HCT116 (cell line): ENCODE measurements at regions not wholly inside any gene's neighbourhood (a gene's known extent, or its start where the extent isn't known, plus 50 kb on each side); places are given as distances from the start of the nearest gene placed in this dataset.

ENCODE experiments used
- ATAC-seq: fragments of 200-7000 bp; cut with Tn5 transposase; 2 replicates; pipeline ENCODE4 v1.9.1; 2020; ENCODE audit warnings: mild to moderate bottlenecking, moderate library complexity
- BruUV-seq: library from RNA; stranded (reverse); fragments of 400-500 nt; replicated peaks from 2 replicates; lab custom pipeline; 2021; lab: Mats Ljungman, UMichigan
- CTCF ChIA-PET: fragments of 300-600 bp; sonication (Branson Sonifier 250); formaldehyde crosslinking; loops from one replicate; lab custom pipeline; 2021; ENCODE audit warnings: antibody characterized with exemption; lab: Charles Lee
- POLR2A ChIA-PET: fragments of 300-600, 350-600 bp; sonication (Branson Sonifier 250); formaldehyde crosslinking; loops from one replicate; lab custom pipeline; 2021; ENCODE audit warnings: antibody characterized with exemption; lab: Charles Lee
- RAD21 ChIA-PET, 2 experiments: fragments of 300-600 bp; sonication (Branson Sonifier 250); formaldehyde crosslinking; loops; one replicate each; lab custom pipeline; 2023; ENCODE audit warnings: low total read pairs in 2 of 2; ENCODE audit not compliant: uncharacterized antibody in 2 of 2, unreplicated experiment in 2 of 2, low non-redundant PET in 1 of 2; lab: Charles Lee
- DNase-seq: peaks from one replicate; pipeline ENCODE4 v3.0.0-alpha.2; 2010; ENCODE audit warnings: low read depth, low spot score
- H2AFZ ChIP-seq: fragments of 200-600 bp; shearing (Covaris generic), sonication (generic); 2 replicates; pipeline ENCODE4 v1.6.1; 2017; ENCODE audit warnings: low read depth, mixed run types, mixed read lengths, antibody characterized with exemption, low read length; ENCODE audit not compliant: poor library complexity, severe bottlenecking
- H3K27ac ChIP-seq: 2 replicates; pipeline ENCODE4 v1.5.1; 2012; ENCODE audit warnings: low read depth, low read length
- H3K27me3 ChIP-seq: fragments of 200-600 bp; sonication (generic); 2 replicates; pipeline ENCODE4 v1.6.1; 2016; ENCODE audit warnings: mixed run types, low read length, mixed read lengths; ENCODE audit not compliant: insufficient read depth
- H3K36me3 ChIP-seq, 2 experiments: fragments of 200-500 bp in 1 of 2; fragments of 200-600 bp in 1 of 2; sonication (Bioruptor generic) in 1 of 2; sonication (generic) in 1 of 2; 2 replicates each; pipeline versions ENCODE4 v1.5.1 to v1.6.1; 2014 to 2016; ENCODE audit warnings: low read length in 2 of 2, inconsistent platforms in 1 of 2, mixed read lengths in 1 of 2, mixed run types in 1 of 2; ENCODE audit not compliant: insufficient read depth in 2 of 2, control insufficient read depth in 1 of 2
- H3K4me1 ChIP-seq, 2 experiments: fragments of 200-600 bp in 1 of 2; sonication (generic) in 1 of 2; 2 replicates each; pipeline versions ENCODE4 v1.5.1 to v1.6.1; 2012 to 2017; ENCODE audit warnings: low read length in 2 of 2, inconsistent platforms in 1 of 2, mild to moderate bottlenecking in 1 of 2, mixed read lengths in 1 of 2, mixed run types in 1 of 2, moderate library complexity in 1 of 2; ENCODE audit not compliant: insufficient read depth in 2 of 2, control insufficient read depth in 1 of 2
- H3K4me2 ChIP-seq: fragments of 200-600 bp; sonication (generic); 2 replicates; pipeline ENCODE4 v1.6.1; 2017; ENCODE audit warnings: mixed run types, low read length, mixed read lengths
- H3K4me3 ChIP-seq, 2 experiments: fragments of 200-600 bp in 1 of 2; sonication (generic) in 1 of 2; replicated peaks in 1 of 2; 2 replicates each; pipeline ENCODE4 v1.5.1; 2011 to 2016; ENCODE audit warnings: low read length in 2 of 2, control low read depth in 1 of 2, low read depth in 1 of 2, mild to moderate bottlenecking in 1 of 2, mixed read lengths in 1 of 2, mixed run types in 1 of 2
- H3K79me2 ChIP-seq: fragments of 200-600 bp; sonication (generic); 2 replicates; pipeline ENCODE4 v1.6.1; 2017; ENCODE audit warnings: mild to moderate bottlenecking, mixed run types, low read length, moderate library complexity, mixed read lengths; ENCODE audit not compliant: insufficient read depth
- H3K9ac ChIP-seq: fragments of 200-600 bp; sonication (generic); 2 replicates; pipeline ENCODE4 v1.6.1; 2016; ENCODE audit warnings: low read length, mixed read lengths
- H3K9me2 ChIP-seq: fragments of 200-600 bp; sonication (generic), shearing (Covaris generic); 2 replicates; pipeline ENCODE4 v1.6.1; 2017; ENCODE audit warnings: mixed run types, mild to moderate bottlenecking, moderate library complexity; ENCODE audit not compliant: insufficient read depth
- H3K9me3 ChIP-seq, 2 experiments: fragments of 200-500 bp in 1 of 2; fragments of 200-600 bp in 1 of 2; sonication (Bioruptor generic) in 1 of 2; sonication (generic) in 1 of 2; 2 replicates each; pipeline ENCODE4 v1.6.1; 2014 to 2017; ENCODE audit warnings: low read length in 2 of 2, mixed read lengths in 2 of 2, inconsistent platforms in 1 of 2, low read depth in 1 of 2, mild to moderate bottlenecking in 1 of 2, mixed run types in 1 of 2, moderate library complexity in 1 of 2; ENCODE audit not compliant: control insufficient read depth in 1 of 2, insufficient read depth in 1 of 2
- H4K20me1 ChIP-seq: fragments of 200-600 bp; sonication (generic), shearing (Covaris generic); 2 replicates; pipeline ENCODE4 v1.6.1; 2017; ENCODE audit warnings: mixed run types, mild to moderate bottlenecking, moderate library complexity; ENCODE audit not compliant: insufficient read depth
- CEBPB ChIP-seq: IDR thresholded peaks from 2 replicates; pipeline ENCODE4 v1.6.1; 2012; ENCODE audit warnings: low read depth
- EGR1 ChIP-seq: IDR thresholded peaks from 2 replicates; pipeline ENCODE4 v1.6.1; 2012; ENCODE audit warnings: low read depth
- FOSL1 ChIP-seq: IDR thresholded peaks from 2 replicates; pipeline ENCODE4 v1.6.1; 2012; ENCODE audit warnings: low read depth
- POLR2AphosphoS5 ChIP-seq: IDR thresholded peaks from 2 replicates; pipeline ENCODE4 v1.6.1; 2011; ENCODE audit warnings: mild to moderate bottlenecking, low read depth, low read length, moderate library complexity
- RAD21 ChIP-seq: IDR thresholded peaks from 2 replicates; pipeline ENCODE4 v1.6.1; 2012; ENCODE audit warnings: low read depth, mild to moderate bottlenecking
- SIN3A ChIP-seq: IDR thresholded peaks from 2 replicates; pipeline ENCODE4 v1.6.1; 2012; ENCODE audit warnings: low read depth
- SP1 ChIP-seq: IDR thresholded peaks from 2 replicates; pipeline ENCODE4 v1.6.1; 2012; ENCODE audit warnings: low read depth
- TCF7L2 ChIP-seq: IDR thresholded peaks from 2 replicates; pipeline ENCODE4 v1.7.0; 2011; ENCODE audit warnings: borderline replicate concordance, inconsistent platforms; ENCODE audit not compliant: insufficient read depth, insufficient read length; ENCODE audit errors: extremely low read depth
- YY1 ChIP-seq: IDR thresholded peaks from 2 replicates; pipeline ENCODE4 v1.6.1; 2011; ENCODE audit warnings: low read length, low read depth, moderate library complexity, mild to moderate bottlenecking; ENCODE audit not compliant: insufficient replicate concordance; ENCODE audit errors: extremely low read depth
- ZFX ChIP-seq: fragments of 450-650 bp; IDR thresholded peaks from 2 replicates; pipeline ENCODE4 v1.6.1; 2017
- ZNF274 ChIP-seq: fragments of 200-500 bp; sonication (Bioruptor generic); IDR thresholded peaks from 2 replicates; pipeline ENCODE4 v1.6.1; 2014; ENCODE audit warnings: mild to moderate bottlenecking, low read depth, low read length, inconsistent platforms
- intact Hi-C: fragments of 100-400 bp; cut with micrococcal nuclease; formaldehyde crosslinking; loops from 2 replicates; pipeline ENCODE4 v1.10.0; 2022
- TF ChIP-seq, protein P1 (sequence below): IDR thresholded peaks from 2 replicates; pipeline ENCODE4 v1.6.1; 2012; ENCODE audit warnings: low read depth

GRCh38 chr4:187019896-187020295, 296.2 kb upstream of the FAT1 start:
- no peaks in the 10 kb centered on the region for H3K9me2 ChIP-seq
- no peak for TF ChIP-seq FOSL1
- no peak for TF ChIP-seq POLR2AphosphoS5
- no peak for TF ChIP-seq ZFX
- no peak for TF ChIP-seq SIN3A
- no peak for TF ChIP-seq RAD21
- no peak for TF ChIP-seq YY1
- TF ChIP-seq EGR1, result no peak
- no peak for TF ChIP-seq CEBPB
- TF ChIP-seq SP1, result no peak
- no peak for TF ChIP-seq TCF7L2
- TF ChIP-seq, protein P1, sequence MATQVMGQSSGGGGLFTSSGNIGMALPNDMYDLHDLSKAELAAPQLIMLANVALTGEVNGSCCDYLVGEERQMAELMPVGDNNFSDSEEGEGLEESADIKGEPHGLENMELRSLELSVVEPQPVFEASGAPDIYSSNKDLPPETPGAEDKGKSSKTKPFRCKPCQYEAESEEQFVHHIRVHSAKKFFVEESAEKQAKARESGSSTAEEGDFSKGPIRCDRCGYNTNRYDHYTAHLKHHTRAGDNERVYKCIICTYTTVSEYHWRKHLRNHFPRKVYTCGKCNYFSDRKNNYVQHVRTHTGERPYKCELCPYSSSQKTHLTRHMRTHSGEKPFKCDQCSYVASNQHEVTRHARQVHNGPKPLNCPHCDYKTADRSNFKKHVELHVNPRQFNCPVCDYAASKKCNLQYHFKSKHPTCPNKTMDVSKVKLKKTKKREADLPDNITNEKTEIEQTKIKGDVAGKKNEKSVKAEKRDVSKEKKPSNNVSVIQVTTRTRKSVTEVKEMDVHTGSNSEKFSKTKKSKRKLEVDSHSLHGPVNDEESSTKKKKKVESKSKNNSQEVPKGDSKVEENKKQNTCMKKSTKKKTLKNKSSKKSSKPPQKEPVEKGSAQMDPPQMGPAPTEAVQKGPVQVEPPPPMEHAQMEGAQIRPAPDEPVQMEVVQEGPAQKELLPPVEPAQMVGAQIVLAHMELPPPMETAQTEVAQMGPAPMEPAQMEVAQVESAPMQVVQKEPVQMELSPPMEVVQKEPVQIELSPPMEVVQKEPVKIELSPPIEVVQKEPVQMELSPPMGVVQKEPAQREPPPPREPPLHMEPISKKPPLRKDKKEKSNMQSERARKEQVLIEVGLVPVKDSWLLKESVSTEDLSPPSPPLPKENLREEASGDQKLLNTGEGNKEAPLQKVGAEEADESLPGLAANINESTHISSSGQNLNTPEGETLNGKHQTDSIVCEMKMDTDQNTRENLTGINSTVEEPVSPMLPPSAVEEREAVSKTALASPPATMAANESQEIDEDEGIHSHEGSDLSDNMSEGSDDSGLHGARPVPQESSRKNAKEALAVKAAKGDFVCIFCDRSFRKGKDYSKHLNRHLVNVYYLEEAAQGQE, result no peak
- TF ChIP-seq ZNF274, result no peak
- no peaks in the 10 kb centered on the region for H3K36me3 ChIP-seq
- CTCF ChIA-PET, result no interaction called here
- H3K4me2 ChIP-seq, result no peak overlapping the region
- no peaks in the 10 kb centered on the region for H3K27me3 ChIP-seq
- no peak overlapping the region for H2AFZ ChIP-seq
- DNase-seq, result no peak
- H3K27ac ChIP-seq, result no peak overlapping the region
- no peaks in the 10 kb centered on the region for H3K79me2 ChIP-seq
- H3K9me3 ChIP-seq, result no peaks in the 10 kb centered on the region
- no peak for ATAC-seq
- RAD21 ChIA-PET, result no interaction called here
- BruUV-seq, result no TSS peak
- H3K4me3 ChIP-seq, result no peak overlapping the region
- intact Hi-C loops, result no loop called here
- POLR2A ChIA-PET, result no interaction called here
- H3K9ac ChIP-seq, result no peak overlapping the region
- no peaks in the 10 kb centered on the region for H4K20me1 ChIP-seq
- peaks cover 0 to 4% of the 10 kb centered on the region in 2 experiments; a peak in 1 of 4 replicates for H3K4me1 ChIP-seq
